22Rv1 (cell line): ENCODE measurements at regions not wholly inside any gene's neighbourhood (a gene's known extent, or its start where the extent isn't known, plus 50 kb on each side); places are given as distances from the start of the nearest gene placed in this dataset.
A peak's percentile ranks its signal among the peaks of the same experiment; 100 is the strongest.
"Not testable (repeated sequence)": the region's sequence is repeated elsewhere in the genome, so short reads cannot be mapped to it uniquely, and the experiment has no call there.

Experiments used
- H3K27ac ChIP-seq: fragments of 450-650 bp; 2 replicates; pipeline ENCODE4 v1.5.1; 2017
- ZFX ChIP-seq: fragments of 450-650 bp; IDR thresholded peaks from 2 replicates; pipeline ENCODE4 v1.6.1; 2017; ENCODE audit warnings: antibody characterized with exemption, borderline replicate concordance
- TF ChIP-seq, protein P1 (sequence below): fragments of 450-650 bp; IDR thresholded peaks from 2 replicates; pipeline ENCODE4 v1.5.1; 2017; ENCODE audit warnings: mild to moderate bottlenecking

DNA sequence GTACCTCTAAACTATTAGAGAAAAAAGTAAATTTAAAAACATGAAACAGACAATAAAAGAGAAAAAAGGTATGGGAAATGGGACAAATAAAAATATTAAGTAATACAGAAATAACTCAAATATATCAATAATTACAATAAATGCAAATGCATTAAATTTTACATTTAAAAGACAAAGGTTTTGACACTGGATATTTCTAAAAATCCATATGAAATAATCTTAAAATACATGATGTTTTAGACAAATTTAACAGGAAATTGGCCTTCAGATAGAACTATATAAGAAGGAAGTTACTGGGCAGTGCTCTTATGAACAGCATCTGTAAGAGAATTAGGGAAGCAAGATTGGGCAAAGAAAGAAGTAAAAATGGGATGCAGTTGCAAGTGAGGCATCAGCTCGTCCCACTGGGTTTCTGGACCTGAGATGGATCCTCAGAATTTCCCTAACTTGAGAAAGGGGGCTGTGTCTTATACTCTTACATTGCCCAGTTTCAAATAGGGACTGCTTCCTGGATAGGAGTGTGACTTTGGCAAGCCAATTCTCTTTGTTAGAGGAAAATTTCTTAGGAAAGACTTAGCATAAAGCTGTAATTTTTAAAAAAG lies 376.7 kb downstream of the SMOC2 start:
- TF ChIP-seq ZFX, result no peak
- TF ChIP-seq, protein P1, sequence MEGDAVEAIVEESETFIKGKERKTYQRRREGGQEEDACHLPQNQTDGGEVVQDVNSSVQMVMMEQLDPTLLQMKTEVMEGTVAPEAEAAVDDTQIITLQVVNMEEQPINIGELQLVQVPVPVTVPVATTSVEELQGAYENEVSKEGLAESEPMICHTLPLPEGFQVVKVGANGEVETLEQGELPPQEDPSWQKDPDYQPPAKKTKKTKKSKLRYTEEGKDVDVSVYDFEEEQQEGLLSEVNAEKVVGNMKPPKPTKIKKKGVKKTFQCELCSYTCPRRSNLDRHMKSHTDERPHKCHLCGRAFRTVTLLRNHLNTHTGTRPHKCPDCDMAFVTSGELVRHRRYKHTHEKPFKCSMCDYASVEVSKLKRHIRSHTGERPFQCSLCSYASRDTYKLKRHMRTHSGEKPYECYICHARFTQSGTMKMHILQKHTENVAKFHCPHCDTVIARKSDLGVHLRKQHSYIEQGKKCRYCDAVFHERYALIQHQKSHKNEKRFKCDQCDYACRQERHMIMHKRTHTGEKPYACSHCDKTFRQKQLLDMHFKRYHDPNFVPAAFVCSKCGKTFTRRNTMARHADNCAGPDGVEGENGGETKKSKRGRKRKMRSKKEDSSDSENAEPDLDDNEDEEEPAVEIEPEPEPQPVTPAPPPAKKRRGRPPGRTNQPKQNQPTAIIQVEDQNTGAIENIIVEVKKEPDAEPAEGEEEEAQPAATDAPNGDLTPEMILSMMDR, result no peak
- no peak overlapping the region for H3K27ac ChIP-seq

DNA sequence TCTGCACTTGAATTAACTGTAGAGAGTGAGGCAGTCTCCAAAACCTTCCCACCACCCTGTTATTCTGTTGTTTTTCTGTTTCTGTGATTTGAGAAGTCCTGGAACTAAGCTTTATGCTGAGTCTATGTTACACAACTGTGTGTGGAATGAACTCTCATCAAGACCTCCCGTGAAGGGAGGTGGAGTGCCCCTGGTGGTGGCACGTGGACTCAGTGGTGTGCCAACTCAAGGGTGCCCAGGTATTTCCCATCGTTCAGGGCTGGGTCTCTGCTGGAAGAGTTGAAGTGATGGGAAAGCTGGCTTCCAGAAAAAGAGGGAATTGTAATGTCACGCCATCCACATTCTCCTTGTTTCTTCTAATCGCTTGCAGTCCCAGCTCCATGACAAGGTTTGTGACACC lies 374.2 kb downstream of the SMOC2 start:
- H3K27ac ChIP-seq, result no peak overlapping the region

DNA sequence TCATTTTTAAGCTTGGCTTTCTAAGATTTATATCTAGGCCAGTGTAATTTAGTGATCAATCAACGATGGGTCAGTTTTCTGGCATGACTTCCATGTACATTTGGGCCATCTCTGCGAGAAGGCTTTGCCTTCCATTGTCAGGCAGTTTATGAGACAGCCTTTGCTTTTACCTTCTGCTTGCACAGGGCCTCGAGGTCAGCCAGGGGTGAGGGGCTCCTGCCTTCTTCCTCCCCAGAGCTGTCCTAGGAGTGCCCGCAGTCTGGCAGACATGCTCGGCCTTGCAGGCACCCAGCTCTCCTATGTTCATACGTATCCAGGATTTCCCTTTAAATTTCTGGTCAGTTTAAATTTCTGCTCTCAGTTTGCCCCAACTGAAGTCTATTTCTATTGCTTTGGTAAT lies 367.2 kb downstream of the SMOC2 start:
- H3K27ac ChIP-seq, result no peak overlapping the region
- TF ChIP-seq ZFX, result no peak
- TF ChIP-seq, protein P1, result no peak

More for the DNA sequence above, 374.2 kb downstream of the SMOC2 start:
- TF ChIP-seq ZFX, result no peak
- TF ChIP-seq, protein P1, result peak; percentile 64

DNA sequence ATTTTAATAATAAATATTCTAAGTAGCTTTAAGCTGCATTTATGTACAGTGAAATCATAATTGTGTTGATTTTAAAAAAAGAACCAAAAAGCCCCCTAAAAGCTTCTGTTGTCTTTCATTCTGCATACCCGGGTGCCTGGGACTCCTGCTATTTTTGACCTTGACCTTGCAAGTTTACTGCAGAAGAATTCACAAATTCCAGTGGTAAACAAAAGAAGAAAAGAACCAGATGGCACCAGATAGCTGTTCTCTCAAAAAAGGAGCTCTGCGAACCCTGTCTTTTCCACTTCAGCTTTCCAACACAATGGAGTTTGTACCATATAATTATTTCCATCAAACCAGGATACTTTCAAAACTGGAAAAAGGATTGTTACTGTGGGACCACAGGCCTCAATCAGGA lies 363.3 kb downstream of the SMOC2 start:
- TF ChIP-seq, protein P1, result no peak
- no peak for TF ChIP-seq ZFX

DNA sequence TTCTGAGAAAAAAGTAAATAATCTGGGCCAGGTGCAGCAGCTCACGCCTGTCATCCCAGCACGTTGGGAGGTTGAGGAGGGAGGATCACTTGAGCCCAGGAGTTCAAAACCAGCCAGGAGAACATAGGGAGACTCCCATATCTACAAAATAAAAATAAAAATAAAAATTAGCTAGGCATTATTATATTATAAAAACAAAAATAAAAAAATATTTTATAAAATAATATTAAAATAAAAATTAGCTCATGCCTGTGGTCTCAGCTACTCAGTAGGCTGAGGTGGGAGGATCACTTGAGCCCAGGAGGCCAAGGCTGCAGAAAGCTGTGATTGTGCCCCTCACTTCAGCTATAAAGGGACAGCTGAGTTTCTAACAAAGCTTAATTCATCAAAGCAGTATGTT lies 362.9 kb downstream of the SMOC2 start:
- H3K27ac ChIP-seq, result no peak overlapping the region
- TF ChIP-seq ZFX, result no peak
- TF ChIP-seq, protein P1, result no peak

More for the DNA sequence above, 363.3 kb downstream of the SMOC2 start:
- H3K27ac ChIP-seq, result no peak overlapping the region

DNA sequence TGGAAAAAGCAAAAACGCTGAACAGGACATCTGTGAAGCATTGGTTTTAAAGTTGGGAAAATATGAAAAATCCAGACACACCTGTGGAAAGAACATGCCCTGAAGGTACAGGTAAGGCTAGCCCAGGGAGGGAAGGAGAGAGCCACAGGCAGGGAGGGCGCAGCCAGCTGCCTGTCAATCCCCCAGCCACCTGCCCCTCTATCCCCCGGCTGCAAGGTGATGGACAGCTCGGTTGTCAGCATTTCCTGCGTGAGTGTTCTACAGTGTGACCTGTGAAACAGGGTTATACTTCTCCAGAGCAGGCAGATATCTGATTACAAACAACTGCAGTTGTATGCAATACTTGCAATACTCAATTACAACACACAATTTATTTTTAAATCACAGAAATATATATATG lies 358.1 kb downstream of the SMOC2 start:
- H3K27ac ChIP-seq, result no peak overlapping the region
- no peak for TF ChIP-seq ZFX
- TF ChIP-seq, protein P1, result no peak

DNA sequence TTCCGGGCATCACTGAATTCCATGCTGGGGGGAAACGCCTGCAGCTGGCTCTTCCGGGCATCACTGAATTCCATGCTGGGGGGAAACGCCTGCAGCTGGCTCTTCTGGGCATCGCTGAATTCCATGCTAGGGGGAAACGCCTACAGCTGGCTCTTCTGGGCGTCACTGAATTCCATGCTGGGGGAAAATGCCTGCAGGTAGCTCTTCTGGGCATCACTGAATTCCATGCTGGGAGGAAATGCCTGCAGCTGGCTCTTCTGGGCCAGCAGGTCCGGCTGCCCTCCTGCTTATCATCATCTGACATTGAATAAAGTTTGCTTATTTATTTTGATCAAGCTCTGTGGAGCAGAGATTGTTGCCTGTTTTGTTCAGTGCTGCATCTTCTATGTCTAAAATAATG lies 355.1 kb downstream of the SMOC2 start:
- H3K27ac ChIP-seq, result no peak overlapping the region

DNA sequence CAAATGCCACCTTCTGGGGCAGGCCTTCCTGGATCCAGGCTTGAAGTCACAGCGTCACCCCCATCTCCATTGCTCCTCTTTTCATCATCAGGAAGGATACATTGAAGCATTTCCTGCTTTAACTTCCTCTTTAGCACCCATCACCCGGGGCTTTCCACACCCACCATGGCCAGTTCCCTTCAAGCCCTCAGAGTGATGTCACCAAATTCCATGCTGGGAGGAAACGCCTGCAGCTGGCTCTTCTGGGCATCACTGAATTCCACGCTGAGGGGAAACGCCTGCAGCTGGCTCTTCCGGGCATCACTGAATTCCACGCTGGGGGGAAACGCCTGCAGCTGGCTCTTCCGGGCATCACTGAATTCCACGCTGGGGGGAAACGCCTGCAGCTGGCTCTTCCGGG lies 354.6 kb downstream of the SMOC2 start:
- not testable (repeated sequence) for H3K27ac ChIP-seq

More for the DNA sequence above, 355.1 kb downstream of the SMOC2 start:
- TF ChIP-seq, protein P1, result no peak
- no peak for TF ChIP-seq ZFX
